HS-5 (cell line): ENCODE measurements at regions not wholly inside any gene's neighbourhood (a gene's known extent, or its start where the extent isn't known, plus 50 kb on each side); places are given as distances from the start of the nearest gene placed in this dataset.
"Not testable (repeated sequence)": the region's sequence is repeated elsewhere in the genome, so short reads cannot be mapped to it uniquely, and the experiment has no call there.

Experiments used
- DNase-seq: peaks from one replicate; pipeline ENCODE4 v3.0.0-alpha.2; 2012; ENCODE audit warnings: low read depth

- DNase-seq: no peak
Observed at GRCh38 chr10:124180947-124181549, 87.7 kb upstream of the CHST15 start.

GRCh38 chr10:124180044-124180745 lies 86.8 kb upstream of the CHST15 start:
- no peak for DNase-seq

GRCh38 chr10:124179308-124180043 lies 86.1 kb upstream of the CHST15 start:
- DNase-seq: no peak

GRCh38 chr10:124177180-124177518 lies 83.8 kb upstream of the CHST15 start:
- DNase-seq: no peak

- DNase-seq: no peak
Observed at GRCh38 chr10:124176349-124177179, 83.2 kb upstream of the CHST15 start.

- no peak for DNase-seq
Observed at GRCh38 chr10:124175701-124176348, 82.4 kb upstream of the CHST15 start.

GRCh38 chr10:124174673-124175645 lies 81.6 kb upstream of the CHST15 start:
- DNase-seq: no peak

GRCh38 chr10:124174071-124174566 lies 80.7 kb upstream of the CHST15 start:
- DNase-seq: no peak

- no peak for DNase-seq
Observed at GRCh38 chr10:124173298-124173900, 80.0 kb upstream of the CHST15 start.

GRCh38 chr10:124172181-124172916 lies 79.0 kb upstream of the CHST15 start:
- no peak for DNase-seq

- no peak for DNase-seq
Observed at GRCh38 chr10:124171561-124171960, 78.2 kb upstream of the CHST15 start.

- no peak for DNase-seq
Observed at GRCh38 chr10:124170631-124171030, 77.2 kb upstream of the CHST15 start.

GRCh38 chr10:124168991-124169802 lies 75.8 kb upstream of the CHST15 start:
- no peak for DNase-seq

GRCh38 chr10:124168581-124168980 lies 75.2 kb upstream of the CHST15 start:
- DNase-seq: no peak

- DNase-seq: not testable (repeated sequence)
Observed at GRCh38 chr10:124167925-124168324, 74.5 kb upstream of the CHST15 start.

- DNase-seq: no peak
Observed at GRCh38 chr10:124166431-124167125, 73.2 kb upstream of the CHST15 start.

GRCh38 chr10:124165827-124166226 lies 72.4 kb upstream of the CHST15 start:
- no peak for DNase-seq

GRCh38 chr10:124165311-124165710 lies 71.9 kb upstream of the CHST15 start:
- DNase-seq: no peak
